ENCODE measurements at regions not wholly inside any gene's neighbourhood (a gene's known extent, or its start where the extent isn't known, plus 50 kb on each side); places are given as distances from the start of the nearest gene placed in this dataset.

DNA sequence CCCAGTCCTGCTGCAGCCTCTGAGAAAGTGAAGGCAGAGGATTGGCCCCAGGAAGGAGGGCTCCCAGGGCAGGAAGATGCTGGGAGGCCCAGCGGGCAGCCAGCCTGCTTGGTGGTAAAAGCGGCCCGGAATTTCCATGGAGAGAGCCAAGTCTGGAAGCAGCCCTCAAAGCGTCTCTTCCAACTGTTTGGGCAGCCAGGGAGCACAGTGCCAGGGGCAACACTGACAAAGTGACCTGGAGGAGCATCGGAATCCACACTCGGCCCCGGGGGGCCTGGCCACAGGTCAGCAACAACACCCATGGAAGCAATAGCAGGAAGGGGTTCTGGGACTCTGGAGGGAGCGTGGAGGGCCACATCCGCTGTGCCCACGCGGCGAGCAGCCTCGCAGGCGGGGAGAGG, 63.2 kb upstream of the FGFR2 start:
- no peak for DNase-seq

DNA sequence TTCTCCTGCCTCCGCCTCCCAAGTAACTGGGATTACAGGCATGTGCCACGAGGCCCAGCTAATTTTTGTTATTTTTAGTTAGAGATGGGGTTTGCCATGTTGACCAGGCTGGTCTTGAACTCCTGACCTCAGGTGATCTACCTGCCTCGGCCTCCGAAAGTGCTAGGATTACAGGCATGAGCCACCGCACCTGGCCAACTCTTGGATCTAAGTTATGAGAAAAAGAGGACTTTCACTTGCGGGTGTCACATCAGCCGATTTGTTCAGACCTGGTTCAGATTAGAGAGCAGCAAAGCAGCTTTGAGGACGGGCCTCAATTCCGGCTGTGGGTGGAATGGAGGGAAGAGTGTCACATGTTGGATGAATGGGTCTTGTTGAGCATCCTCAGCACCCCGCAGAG, 61.0 kb upstream of the FGFR2 start:
- no peak for DNase-seq

DNA sequence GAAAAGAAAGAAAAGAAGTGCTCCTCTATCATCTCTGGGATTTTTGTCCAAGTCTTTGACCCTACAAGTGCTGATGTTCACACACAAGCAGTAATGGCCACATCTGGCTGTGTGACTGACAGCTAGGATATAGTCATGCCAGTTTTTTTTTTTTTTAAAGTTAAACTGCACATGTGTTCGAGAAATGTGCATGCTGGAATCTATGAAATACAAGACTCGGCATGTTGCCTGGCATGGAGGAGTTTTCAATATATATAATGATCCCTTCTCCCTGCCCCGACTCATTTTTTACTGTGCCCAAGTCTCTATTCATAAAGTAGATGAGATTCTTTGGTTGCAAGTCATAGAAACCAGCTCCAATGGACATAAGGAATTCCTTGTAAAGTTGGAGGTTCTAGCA, 60.4 kb upstream of the FGFR2 start:
- DNase-seq, result no peak

DNA sequence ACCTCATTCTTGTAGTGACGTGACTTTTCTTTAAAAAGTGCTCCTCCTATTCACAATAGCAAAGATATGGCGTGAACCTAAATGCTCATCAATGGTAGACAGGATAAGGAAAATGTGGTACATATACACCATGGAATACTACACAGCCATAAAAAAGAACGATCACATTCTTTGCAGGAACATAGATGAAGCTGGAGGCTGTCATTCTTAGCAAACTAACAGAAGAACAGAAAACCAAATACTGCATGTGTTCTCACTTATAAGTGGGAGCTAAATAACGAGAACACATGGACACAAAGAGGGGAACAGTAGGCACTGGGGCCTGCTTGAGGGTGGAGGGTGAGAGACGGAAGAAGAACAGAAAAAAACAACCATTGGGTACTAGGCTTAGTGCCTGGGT, 59.9 kb upstream of the FGFR2 start:
- DNase-seq, result no peak

DNA sequence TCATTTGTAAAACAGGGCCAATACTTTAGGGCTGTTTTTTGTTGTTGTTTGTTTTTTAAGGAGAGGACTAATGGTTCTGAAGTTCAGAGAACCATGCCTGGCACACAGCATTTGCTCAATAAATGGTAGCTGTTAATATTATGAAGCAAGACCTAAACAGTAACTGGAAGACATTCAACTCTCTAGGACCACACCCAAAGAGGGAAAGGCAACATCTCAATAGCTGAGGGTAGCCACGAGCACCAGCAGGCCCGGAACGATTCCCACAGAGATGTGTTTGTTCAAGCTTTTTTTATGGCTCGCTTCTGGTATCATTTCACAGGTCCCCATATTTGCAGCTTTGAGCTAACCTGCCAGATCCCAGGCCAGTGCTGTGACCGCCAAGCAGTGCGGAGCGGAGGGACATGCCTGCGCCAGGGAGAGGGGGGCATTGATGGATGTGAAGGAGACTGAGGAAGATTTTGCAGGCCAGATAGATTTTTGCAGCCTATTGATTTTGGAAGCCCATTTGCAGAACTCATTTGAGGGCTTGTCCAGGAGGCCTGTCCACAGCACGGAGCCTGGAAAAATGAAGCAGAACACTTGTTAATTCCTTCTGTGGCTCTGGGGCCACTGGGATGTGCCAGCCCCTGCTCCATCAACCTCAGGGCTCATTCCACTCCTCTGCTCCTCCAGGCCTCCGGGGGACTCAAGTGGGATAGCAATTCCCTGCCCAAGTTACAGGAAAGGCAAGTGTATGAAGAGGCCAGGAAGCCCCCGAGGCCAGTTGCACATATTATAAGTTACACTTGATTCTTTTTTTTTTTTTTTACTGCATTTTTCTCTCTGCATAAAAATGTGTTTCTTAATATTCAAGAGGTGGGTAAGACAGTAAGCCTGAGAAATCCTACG, 57.3 kb upstream of the FGFR2 start:
- DNase-seq, result no peak

DNA sequence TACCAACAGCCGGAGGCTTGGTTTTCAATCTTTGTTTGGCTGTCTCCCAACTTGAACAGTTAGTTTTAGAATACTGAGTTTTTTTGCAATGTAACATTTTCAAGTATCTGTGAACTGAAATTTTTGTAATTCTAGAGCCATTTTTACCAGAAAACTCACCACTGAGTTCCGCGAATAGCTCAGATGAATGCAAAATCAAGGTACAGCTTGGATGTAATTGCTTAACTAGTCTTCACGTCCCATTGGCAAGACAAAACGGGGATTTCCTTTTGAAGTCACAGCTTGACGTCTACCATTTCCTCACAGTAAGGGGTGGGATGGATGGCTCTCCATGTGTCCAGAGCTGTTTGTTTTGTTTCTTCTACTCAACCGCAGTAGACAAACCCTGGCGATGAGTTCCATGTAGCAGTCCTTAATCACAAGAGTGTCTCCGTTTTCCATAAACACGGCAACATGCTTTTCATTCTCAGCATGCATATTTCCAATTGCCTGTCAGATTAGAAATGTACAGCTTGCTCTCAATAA, 55.8 kb upstream of the FGFR2 start:
- no peak for DNase-seq

DNA sequence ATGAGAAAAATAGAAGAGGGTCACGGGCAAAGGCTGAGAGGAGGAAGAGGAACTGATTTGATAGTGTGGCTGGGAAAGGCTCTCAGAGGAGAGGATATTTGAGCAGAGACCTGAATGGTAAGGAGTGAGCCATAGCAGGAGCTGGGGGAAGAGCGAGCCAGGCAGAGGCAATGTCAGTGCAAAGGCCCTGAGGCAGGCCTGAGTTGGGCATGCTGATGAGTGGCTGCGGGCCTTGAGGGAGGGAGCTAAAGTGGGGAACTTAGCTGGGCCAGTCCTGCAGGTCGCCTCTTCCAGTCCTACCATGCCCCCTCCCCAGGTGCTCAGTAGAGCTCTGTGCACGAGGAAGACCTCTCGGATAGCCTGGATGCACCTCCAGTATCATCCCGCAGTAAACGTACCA, 55.4 kb upstream of the FGFR2 start:
- DNase-seq, result no peak

DNA sequence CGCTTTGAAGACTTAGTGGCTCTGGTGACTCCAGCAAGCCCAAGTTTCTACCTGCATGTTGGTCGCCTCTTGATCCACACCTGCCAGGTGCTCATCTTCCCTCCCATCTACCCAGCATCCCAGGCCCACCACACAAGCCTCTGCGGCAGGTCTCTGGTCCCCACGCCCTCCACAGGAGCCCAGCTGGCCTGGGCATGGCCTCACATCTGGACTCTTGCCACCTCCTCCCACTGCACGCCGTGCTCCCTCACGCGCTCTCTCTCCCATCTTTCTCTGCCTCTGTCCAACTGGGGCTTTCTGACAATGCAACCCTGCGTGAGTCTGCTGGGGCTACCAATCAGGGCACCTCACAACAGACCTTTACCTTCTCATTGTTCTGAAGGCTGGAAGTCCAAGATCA, 50.2 kb upstream of the FGFR2 start:
- DNase-seq, result no peak

DNA sequence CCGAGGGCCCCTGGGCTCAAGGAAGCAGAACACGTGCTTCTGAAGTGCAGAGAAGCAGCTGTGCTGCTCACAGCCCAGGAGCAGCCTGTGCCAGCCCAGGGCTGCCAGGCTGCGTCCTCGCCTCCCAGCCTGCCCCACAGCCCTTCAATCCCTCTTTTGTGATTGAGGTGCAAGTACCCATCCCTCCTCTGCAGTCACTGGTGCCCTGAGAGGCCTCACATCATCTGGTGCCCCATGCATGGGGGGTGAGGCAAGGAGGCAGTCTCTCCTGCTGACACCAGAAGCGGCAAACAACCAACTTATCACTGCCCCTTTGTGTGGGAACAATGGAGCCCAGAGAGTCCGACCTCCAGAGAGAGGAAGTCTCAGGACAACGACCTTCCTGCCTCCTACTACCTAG, 49.8 kb upstream of the FGFR2 start:
- no peak for DNase-seq

All from DMS53 (cell line).